ENCODE measurements at regions not wholly inside any gene's neighbourhood (a gene's known extent, or its start where the extent isn't known, plus 50 kb on each side); places are given as distances from the start of the nearest gene placed in this dataset.

GRCh38 chr5:109964136-109964535, 274.4 kb downstream of the MAN2A1 start:
- no peak for TF ChIP-seq CTCF (IDR thresholded peaks at IDR 0.05)
- TF ChIP-seq EZH2 (IDR thresholded peaks at IDR 0.05), result no peak
- TF ChIP-seq EZH2phosphoT487 (IDR thresholded peaks at IDR 0.05), result no peak

All from neural progenitor cell (in vitro differentiated cells).